ENCODE measurements at regions not wholly inside any gene's neighbourhood (a gene's known extent, or its start where the extent isn't known, plus 50 kb on each side); places are given as distances from the start of the nearest gene placed in this dataset.
"Not testable (repeated sequence)": the region's sequence is repeated elsewhere in the genome, so short reads cannot be mapped to it uniquely, and the experiment has no call there.

- DNase-seq (ENCODE audit: insufficient read length, low spot score) (no peak), FAIRE-seq (no peak)
- TF ChIP-seq PAX5 (IDR thresholded peaks at IDR 0.05; ENCODE audit: insufficient read depth, low read length, severe bottlenecking): no peak
- no peak for TF ChIP-seq POLR2A (IDR thresholded peaks at IDR 0.05; ENCODE audit: low read depth, low read length)
- TF ChIP-seq POU2F2 (IDR thresholded peaks at IDR 0.05; ENCODE audit: low read depth, low read length): no peak
- no peak for TF ChIP-seq POLR2AphosphoS5 (IDR thresholded peaks at IDR 0.05; ENCODE audit: low read depth, low read length)
- no peak for TF ChIP-seq TAF1 (IDR thresholded peaks at IDR 0.05; ENCODE audit: low read depth, low read length)
- TF ChIP-seq SPI1 (IDR thresholded peaks at IDR 0.05; ENCODE audit: low read depth, low read length): no peak
Observed at GRCh38 chr4:79756140-79756895, 316.7 kb downstream of the ANTXR2 start.

GRCh38 chr4:79748835-79749234 lies 324.2 kb downstream of the ANTXR2 start:
- DNase-seq (ENCODE audit: insufficient read length, low spot score) (no peak), FAIRE-seq (no peak)
- no peak for TF ChIP-seq PAX5 (IDR thresholded peaks at IDR 0.05; ENCODE audit: insufficient read depth, low read length, severe bottlenecking)
- no peak for TF ChIP-seq SPI1 (IDR thresholded peaks at IDR 0.05; ENCODE audit: low read depth, low read length)
- TF ChIP-seq POLR2A (IDR thresholded peaks at IDR 0.05; ENCODE audit: low read depth, low read length): no peak
- no peak for TF ChIP-seq POLR2AphosphoS5 (IDR thresholded peaks at IDR 0.05; ENCODE audit: low read depth, low read length)
- no peak for TF ChIP-seq TAF1 (IDR thresholded peaks at IDR 0.05; ENCODE audit: low read depth, low read length)
- no peak for TF ChIP-seq POU2F2 (IDR thresholded peaks at IDR 0.05; ENCODE audit: low read depth, low read length)

GRCh38 chr4:79747252-79747651 lies 325.8 kb downstream of the ANTXR2 start:
- FAIRE-seq (no peak), DNase-seq (ENCODE audit: insufficient read length, low spot score) (no peak)
- TF ChIP-seq POLR2A (IDR thresholded peaks at IDR 0.05; ENCODE audit: low read depth, low read length): no peak

- FAIRE-seq: no peak
- TF ChIP-seq SPI1 (IDR thresholded peaks at IDR 0.05; ENCODE audit: low read depth, low read length): no peak
- TF ChIP-seq POU2F2 (IDR thresholded peaks at IDR 0.05; ENCODE audit: low read depth, low read length): no peak
- no peak for DNase-seq (ENCODE audit: insufficient read length, low spot score)
Observed at GRCh38 chr4:79743014-79743413, 330.0 kb downstream of the ANTXR2 start.

- TF ChIP-seq POU2F2 (IDR thresholded peaks at IDR 0.05; ENCODE audit: low read depth, low read length) (no peak), TAF1 (IDR thresholded peaks at IDR 0.05; ENCODE audit: low read depth, low read length) (no peak), SPI1 (IDR thresholded peaks at IDR 0.05; ENCODE audit: low read depth, low read length) (no peak), PAX5 (IDR thresholded peaks at IDR 0.05; ENCODE audit: insufficient read depth, low read length, severe bottlenecking) (no peak), POLR2AphosphoS5 (IDR thresholded peaks at IDR 0.05; ENCODE audit: low read depth, low read length) (no peak), POLR2A (IDR thresholded peaks at IDR 0.05; ENCODE audit: low read depth, low read length) (no peak)
- no peak for DNase-seq (ENCODE audit: insufficient read length, low spot score)
- FAIRE-seq: no peak
Observed at GRCh38 chr4:79739912-79740311, 331.9 kb upstream of the GK2 start.

DNA sequence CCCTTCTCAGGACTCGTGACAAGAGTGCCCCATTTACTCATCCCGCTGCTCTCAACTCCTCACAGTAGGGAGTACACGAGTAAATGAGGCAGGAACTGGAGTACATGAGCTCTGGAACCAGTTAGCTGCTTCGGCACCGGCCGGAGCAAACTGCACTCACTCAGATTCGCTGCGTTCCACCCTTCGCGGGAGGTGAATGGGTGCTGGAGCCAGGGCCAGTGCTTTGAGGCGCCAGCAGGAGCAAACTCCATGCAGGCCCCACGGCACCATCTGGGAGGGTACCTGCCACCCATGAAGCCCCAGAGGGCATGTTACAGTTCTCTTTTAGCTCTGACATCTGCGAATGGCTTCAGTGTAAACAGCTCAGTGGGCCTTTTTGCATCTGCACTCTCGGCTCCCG lies 315.5 kb upstream of the GK2 start:
- no peak for DNase-seq (ENCODE audit: insufficient read length, low spot score)

DNA sequence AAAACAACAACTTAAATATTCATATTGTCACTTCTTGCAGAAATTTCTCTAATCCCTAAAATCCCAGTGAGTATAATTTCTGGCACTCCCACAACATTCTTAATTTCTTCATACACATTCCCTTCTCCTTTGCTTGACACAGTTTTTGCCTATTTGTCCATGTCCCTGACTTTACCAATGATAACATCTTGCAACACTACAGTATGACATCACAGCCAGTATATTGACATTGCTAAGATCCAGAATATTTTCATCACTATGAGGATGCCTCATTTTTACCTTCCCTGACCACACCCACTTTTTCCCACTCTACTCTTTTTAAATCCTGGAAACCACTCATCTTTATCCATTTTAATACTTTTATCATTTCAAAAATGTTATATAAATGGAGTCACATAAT lies 292.3 kb upstream of the GK2 start:
- FAIRE-seq: no peak
- no peak for TF ChIP-seq POLR2AphosphoS5 (IDR thresholded peaks at IDR 0.05; ENCODE audit: low read depth, low read length)
- TF ChIP-seq PAX5 (IDR thresholded peaks at IDR 0.05; ENCODE audit: insufficient read depth, low read length, severe bottlenecking): no peak
- TF ChIP-seq TAF1 (IDR thresholded peaks at IDR 0.05; ENCODE audit: low read depth, low read length): no peak
- no peak for TF ChIP-seq SPI1 (IDR thresholded peaks at IDR 0.05; ENCODE audit: low read depth, low read length)
- no peak for DNase-seq (ENCODE audit: insufficient read length, low spot score)

More for the DNA sequence above, 315.5 kb upstream of the GK2 start:
- no peak for TF ChIP-seq POLR2AphosphoS5 (IDR thresholded peaks at IDR 0.05; ENCODE audit: low read depth, low read length)
- no peak for TF ChIP-seq TAF1 (IDR thresholded peaks at IDR 0.05; ENCODE audit: low read depth, low read length)
- TF ChIP-seq SPI1 (IDR thresholded peaks at IDR 0.05; ENCODE audit: low read depth, low read length): no peak
- no peak for TF ChIP-seq PAX5 (IDR thresholded peaks at IDR 0.05; ENCODE audit: insufficient read depth, low read length, severe bottlenecking)
- TF ChIP-seq POU2F2 (IDR thresholded peaks at IDR 0.05; ENCODE audit: low read depth, low read length): no peak
- no peak for TF ChIP-seq POLR2A (IDR thresholded peaks at IDR 0.05; ENCODE audit: low read depth, low read length)
- FAIRE-seq: no peak

DNA sequence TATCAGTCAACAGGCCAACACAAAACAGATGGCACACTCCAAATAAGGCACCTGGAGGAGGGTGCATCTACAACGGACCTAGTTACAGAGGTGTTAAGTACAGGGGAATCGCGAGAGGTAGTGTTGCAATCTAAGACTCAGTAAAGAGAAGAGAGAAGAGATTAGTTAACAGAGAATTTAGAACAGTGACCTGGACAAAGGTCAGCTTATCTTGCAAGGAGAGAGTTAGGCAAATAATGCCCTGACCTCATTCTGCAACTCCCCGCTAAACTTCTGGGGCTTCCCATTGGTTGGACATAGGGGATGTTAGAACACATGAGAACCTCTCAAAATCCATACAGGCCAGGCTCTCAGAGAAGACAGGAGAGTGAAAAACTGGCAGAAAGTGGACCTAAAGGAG lies 289.4 kb upstream of the GK2 start:
- no peak for FAIRE-seq
- TF ChIP-seq TAF1 (IDR thresholded peaks at IDR 0.05; ENCODE audit: low read depth, low read length): no peak
- no peak for TF ChIP-seq PAX5 (IDR thresholded peaks at IDR 0.05; ENCODE audit: insufficient read depth, low read length, severe bottlenecking)
- no peak for TF ChIP-seq POLR2AphosphoS5 (IDR thresholded peaks at IDR 0.05; ENCODE audit: low read depth, low read length)
- TF ChIP-seq SPI1 (IDR thresholded peaks at IDR 0.05; ENCODE audit: low read depth, low read length): no peak
- TF ChIP-seq POLR2A (IDR thresholded peaks at IDR 0.05; ENCODE audit: low read depth, low read length): no peak
- no peak for TF ChIP-seq POU2F2 (IDR thresholded peaks at IDR 0.05; ENCODE audit: low read depth, low read length)
- no peak for DNase-seq (ENCODE audit: insufficient read length, low spot score)

DNA sequence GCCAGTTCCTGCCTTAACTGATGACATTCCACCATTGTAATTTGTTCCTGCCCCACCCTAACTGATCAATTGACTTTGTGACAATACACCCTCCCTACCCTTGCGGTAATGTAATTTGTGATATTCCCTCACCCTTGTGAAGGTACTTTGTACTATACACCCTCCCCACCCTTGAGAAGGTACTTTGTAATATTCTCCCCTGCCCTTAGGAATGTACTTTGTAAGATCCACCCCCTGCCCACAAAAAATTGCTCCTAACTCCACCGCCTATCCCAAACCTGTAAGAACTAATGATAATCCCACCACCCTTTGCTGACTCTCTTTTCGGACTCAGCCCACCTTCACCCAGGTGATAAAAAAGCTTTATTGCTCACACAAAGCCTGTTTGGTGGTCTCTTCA lies 288.5 kb upstream of the GK2 start:
- DNase-seq (ENCODE audit: insufficient read length, low spot score); FAIRE-seq: not testable (repeated sequence)

DNA sequence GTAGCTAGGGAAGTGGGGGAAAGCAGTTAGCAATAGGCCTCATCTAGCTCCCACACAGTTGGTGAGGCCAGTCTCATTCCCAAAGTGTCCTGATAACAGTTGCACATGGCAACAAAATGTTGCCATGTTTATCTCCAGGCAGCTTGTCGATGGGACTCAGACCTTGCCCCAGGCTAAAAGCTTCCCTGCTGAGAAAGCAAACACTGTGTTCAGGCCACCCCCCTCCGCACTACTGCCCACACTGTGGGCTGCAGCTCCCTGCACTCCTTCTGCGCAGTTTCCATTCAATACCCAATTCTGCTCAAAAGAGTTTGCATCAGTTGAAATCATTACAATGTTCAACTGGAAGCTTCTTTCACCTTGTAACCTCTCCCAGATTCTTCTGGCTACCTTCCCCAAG lies 287.8 kb upstream of the GK2 start:
- TF ChIP-seq TAF1 (IDR thresholded peaks at IDR 0.05; ENCODE audit: low read depth, low read length) (no peak), PAX5 (IDR thresholded peaks at IDR 0.05; ENCODE audit: insufficient read depth, low read length, severe bottlenecking) (no peak), SPI1 (IDR thresholded peaks at IDR 0.05; ENCODE audit: low read depth, low read length) (no peak), POU2F2 (IDR thresholded peaks at IDR 0.05; ENCODE audit: low read depth, low read length) (no peak), POLR2A (IDR thresholded peaks at IDR 0.05; ENCODE audit: low read depth, low read length) (no peak), POLR2AphosphoS5 (IDR thresholded peaks at IDR 0.05; ENCODE audit: low read depth, low read length) (no peak)
- no peak for DNase-seq (ENCODE audit: insufficient read length, low spot score)
- no peak for FAIRE-seq
